GM12891 (cell line): ENCODE measurements at regions not wholly inside any gene's neighbourhood (a gene's known extent, or its start where the extent isn't known, plus 50 kb on each side); places are given as distances from the start of the nearest gene placed in this dataset.

Source experiments
- PAX5 ChIP-seq: IDR thresholded peaks from 2 replicates; pipeline ENCODE4 v1.6.1; 2011; ENCODE audit warnings: low read length, moderate library complexity, mild to moderate bottlenecking; ENCODE audit not compliant: insufficient read depth, severe bottlenecking
- POLR2A ChIP-seq: IDR thresholded peaks from 2 replicates; pipeline ENCODE4 v1.6.1; 2011; ENCODE audit warnings: low read depth, low read length, control low read depth
- POLR2AphosphoS5 ChIP-seq: IDR thresholded peaks from 2 replicates; pipeline ENCODE4 v1.6.1; 2011; ENCODE audit warnings: low read depth, low read length, control low read depth
- SPI1 ChIP-seq: IDR thresholded peaks from 2 replicates; pipeline ENCODE4 v1.6.1; 2011; ENCODE audit warnings: low read depth, low read length, control low read depth
- TAF1 ChIP-seq: IDR thresholded peaks from 2 replicates; pipeline ENCODE4 v1.6.1; 2011; ENCODE audit warnings: low read depth, low read length, control low read depth

DNA sequence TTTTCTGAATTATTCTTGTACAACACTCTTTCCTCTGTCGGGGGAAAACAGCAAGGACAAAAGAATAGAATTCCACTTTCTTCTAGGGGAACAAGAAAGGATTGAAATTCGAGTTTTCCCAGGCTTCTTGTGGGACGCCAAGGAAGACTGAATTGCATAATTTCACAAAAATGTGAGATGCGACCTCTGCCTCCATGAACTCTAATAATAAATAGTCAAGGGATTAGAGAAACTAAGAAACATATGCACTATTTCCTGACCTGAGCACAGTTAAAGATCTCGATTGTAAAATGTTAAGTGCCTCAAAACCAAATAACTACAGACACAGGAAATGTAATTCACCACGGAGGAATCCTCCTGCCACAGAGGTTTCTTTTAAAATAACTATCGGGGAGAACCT, 117.3 kb upstream of the MARK1 start:
- TF ChIP-seq POLR2A, result no peak
- no peak for TF ChIP-seq POLR2AphosphoS5
- no peak for TF ChIP-seq TAF1
- no peak for TF ChIP-seq SPI1
- no peak for TF ChIP-seq PAX5
